Non-pigmented ciliary epithelial cell (primary cell): ENCODE measurements at regions not wholly inside any gene's neighbourhood (a gene's known extent, or its start where the extent isn't known, plus 50 kb on each side); places are given as distances from the start of the nearest gene placed in this dataset.

Source experiments
- DNase-seq: peaks from one replicate; pipeline ENCODE4 v3.0.0-alpha.2; 2010; ENCODE audit warnings: low read depth

DNA sequence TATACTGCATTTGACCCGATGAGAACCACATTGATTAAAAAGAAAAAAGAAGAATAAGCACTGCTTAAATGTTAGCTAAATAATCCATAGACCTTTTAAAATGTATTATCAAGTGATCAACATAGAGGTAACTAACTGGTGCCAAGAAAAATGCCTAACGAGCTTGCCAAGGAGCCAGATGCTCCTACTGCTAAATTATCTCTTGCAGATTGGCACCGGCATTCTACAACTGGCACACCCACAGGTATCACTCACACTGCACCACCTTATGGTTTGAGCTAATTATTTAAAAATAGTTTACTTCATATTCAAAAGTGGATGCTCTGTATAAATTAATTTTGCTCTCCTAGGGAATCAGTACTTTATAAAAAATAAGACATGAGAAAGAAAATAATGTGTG is 341.6 kb upstream of the CDH7 start:
- DNase-seq, result no peak

DNA sequence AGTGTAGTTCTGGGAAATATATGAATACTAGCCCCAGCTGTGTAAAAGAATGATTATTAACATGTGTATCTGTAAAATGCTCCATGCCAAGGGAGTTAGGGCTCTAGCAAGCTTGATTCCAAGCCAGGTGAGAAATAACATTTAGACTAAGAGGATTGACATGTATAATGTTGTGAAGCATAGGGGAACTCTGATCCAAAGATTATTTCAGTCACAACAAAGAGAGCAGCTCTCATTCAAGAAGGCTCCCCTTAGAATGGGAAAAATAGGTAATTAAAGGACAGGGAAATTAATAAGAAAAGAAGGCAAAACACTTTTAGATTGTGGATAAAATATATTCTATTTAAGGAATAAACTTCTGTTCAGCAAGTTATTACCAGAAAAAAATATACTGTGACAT is 347.3 kb upstream of the CDH7 start:
- DNase-seq, result no peak

DNA sequence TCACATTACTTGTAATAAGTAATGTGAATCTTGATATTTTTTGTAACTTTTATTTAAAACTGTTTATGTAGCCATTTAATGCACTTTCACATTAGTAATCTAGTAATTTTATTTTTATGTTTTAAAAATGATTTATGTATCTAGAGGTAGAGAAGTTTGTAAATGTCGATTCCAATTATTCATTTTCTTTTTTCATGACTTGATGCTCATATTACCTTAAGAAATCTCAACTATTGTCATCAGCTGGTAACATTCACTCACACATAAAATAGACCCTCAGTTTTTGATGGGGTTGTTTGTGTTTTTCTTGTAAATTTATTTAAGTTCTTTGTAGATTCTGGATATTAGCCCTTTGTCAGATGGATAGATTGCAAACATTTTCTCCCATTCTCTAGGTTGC is 351.7 kb upstream of the CDH7 start:
- DNase-seq, result no peak

DNA sequence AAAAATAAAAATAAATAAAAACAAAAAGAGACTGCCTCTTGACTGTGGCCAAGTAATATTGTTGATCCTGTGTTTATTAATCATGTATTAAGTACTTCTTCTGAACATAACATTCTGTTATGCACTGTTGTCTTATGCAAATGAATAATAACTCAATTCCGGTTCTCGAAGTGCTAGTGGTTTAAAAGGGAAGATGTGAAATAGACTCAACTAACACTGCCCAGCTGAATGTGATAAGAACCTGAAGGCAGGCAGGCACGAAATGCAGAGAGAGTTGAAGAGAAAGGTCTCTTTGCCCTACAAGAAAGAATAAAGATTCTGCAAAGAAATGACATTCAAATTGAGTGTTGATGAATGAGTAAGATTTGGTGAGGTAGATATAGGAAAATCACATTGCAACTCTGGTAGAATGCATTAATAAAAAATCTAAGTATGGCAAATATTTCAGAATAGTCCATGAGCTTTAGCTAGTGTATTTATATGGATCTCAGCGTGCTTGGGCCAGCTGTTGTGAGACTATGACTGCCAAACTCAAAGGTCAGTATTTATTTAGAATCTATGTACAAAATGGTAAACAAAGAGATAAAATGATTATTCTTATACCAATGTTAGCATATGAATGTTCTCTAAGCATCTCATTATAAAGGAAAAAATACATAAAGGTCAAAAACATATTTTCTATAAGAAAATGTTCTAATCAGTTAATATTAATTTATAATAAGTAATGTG is 352.3 kb upstream of the CDH7 start:
- DNase-seq, result no peak

DNA sequence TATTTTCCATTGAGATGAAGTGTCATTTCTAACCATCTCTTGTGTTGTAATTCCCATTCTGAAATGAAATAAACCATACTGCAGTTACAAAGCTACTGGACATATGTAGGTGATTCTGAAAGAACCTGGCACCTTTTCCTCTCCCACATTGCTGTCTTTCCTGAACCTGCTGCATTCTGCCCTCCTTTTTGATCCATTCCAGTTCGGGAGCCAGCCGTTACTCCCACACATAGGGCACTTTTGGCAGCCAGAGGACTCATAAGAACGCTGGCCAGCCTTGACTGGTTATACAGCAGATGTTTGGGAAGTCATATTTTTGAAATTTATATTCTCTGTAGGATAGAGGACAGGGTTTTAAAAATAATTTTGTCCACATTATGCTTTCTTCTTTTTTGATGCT is 369.8 kb upstream of the CDH7 start:
- DNase-seq, result no peak

DNA sequence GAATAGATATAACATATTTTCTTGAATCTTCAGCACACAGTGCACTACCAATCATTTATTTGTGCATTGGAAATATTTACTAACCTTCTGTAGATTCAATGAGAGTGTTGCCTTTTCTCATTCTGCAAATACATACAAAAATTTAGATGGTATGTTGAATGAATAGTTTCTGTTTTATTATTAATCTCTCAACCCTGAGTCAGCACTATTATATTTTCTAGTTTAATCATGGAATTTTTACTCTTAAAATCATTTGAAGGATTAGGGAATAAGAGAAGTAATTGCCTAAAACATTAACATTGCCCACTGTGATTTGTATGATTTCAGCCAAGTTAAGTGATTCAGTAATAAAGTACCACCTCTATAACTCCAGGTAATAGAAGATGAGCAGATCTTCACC is 370.2 kb upstream of the CDH7 start:
- DNase-seq, result no peak

DNA sequence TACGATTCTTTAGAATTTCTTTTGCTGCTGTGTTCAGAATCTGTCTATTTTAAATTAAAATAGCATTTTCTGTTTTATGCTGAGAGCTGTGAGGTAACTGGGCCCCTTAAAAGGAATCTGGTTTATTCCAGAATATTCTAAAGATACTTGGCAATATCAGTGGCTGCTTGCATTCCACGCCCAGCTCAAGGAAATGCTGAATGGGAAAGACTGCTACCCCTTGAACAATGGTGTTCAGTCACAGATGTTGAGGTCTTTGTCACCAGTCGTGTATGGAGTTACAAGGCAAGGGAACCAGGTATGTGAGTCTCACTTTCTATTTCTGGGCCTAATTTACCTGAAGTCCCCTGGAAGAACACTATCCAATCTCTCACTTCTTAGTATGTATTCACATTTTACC is 377.9 kb upstream of the CDH7 start:
- DNase-seq, result no peak

DNA sequence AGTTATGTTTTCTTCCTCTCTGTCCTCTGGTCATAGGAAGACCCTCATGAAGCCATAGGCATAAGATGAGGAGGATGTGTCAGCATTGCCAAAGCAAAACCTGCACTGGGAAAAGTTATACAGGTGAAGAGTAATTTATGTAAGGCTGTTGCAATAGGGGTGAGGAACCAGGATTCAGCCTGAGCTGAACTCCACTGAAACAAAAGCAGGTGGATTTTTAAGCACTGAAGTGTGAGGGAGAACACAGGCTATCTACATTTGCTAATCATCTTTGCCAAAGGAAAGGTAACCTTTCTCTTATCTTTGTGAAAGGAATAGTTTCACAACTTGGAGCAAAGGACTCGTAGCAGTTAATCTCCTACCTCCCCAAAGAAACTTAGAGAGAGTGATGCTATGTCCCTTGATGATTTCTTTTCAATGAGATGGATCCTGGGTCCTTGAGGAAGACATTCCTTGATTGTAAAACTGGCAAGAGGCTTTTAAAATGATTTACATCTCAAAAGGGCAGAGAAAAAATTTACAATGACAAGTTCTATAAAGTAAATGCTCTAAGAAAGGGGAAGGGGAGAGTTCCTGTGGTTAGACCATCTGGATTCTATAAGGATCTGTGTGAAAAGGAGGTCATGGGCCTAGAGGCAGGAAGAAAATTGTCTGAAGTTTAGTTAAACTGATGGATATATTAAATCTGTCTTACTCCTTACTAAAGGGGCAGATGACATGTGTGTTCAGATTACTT is 385.4 kb upstream of the CDH7 start:
- DNase-seq, result no peak

DNA sequence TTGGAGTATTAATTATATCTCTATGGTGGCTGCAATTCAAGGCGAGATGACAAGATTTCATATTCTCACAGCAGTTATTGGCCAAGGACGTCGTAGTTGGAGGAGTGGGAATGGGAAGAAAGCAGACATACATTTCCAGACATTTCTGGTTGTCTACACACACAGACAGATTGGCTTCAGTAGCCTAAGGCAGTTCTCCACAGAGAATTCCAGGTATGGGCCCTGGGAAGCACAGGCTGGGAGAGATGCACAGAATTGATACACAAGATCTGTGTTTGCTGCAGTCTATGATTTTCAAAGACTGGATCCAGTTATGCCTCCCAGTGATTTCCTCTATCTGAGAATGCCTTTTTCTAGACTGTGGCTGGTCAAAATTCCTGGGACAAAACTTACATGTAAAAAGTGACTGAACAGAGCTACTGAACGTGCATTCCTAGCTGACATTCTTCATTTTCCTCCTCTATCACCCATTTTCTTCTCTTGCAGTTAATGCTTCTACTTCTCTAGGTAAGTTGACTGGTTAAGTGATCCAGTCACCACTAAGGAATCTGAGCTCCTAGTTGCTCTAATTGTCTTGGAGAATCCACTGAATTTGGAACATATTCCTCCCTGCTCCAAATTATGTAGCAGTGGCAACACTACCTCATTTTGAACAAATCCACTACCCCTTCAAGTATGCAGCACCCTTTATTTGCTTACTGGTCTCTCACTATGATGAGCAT is 386.7 kb upstream of the CDH7 start:
- DNase-seq, result no peak

DNA sequence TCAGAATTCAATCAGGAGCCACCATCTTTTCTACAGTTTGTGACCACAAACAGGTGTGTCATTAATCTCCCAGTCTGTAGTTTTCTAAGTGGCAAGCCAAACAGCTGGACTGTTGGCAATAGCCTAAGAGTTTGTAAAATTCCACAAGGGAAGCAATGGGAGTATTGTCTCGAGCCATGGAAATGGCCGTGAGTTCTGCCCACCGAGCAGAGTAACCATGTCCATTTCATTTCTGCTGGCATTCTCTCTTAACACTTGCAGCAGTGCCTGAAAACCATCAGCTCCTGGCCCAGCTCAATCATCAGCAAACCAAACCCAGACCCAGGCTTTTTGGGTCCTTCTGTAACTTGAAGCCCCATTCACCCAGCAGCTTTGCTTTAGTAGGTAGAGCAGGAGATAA is 387.8 kb upstream of the CDH7 start:
- no peak for DNase-seq

DNA sequence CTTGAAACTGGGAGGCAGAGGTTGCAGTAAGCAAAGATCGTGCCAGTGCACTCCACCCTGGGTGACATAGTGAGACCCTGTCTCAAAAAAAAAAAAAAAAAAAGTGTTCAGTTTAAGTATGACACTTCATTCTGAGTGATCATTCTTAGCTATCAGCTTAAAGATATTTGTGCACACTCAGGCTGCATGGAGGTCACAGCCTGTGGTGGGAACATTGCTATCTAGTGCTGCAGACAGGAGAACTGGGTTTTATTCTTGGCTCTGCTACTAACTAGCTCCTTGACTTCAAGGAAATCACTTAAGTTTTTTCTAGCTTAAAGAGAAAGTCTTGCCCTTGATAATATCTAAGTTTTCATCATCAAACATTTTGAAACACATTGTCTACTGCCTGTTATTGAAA is 391.3 kb upstream of the CDH7 start:
- DNase-seq, result no peak

DNA sequence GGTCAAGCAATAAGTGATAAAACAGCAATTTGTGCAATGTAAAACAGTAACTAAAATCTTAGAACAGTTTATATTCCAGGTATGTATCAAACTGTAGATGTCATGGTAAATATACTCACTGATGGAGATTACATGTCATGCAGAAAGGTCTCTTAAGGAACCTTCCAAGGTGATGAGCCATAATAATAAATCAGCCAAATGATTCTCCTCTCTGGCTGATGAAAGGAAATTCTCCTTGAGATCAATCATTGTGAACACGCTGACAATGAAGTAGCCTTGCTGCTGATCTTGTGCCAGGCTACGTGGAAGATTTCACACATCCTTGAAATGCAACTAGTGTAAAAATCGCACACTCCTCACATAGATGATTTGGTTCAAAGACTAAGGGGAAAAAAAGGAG is 392.5 kb upstream of the CDH7 start:
- DNase-seq, result no peak

DNA sequence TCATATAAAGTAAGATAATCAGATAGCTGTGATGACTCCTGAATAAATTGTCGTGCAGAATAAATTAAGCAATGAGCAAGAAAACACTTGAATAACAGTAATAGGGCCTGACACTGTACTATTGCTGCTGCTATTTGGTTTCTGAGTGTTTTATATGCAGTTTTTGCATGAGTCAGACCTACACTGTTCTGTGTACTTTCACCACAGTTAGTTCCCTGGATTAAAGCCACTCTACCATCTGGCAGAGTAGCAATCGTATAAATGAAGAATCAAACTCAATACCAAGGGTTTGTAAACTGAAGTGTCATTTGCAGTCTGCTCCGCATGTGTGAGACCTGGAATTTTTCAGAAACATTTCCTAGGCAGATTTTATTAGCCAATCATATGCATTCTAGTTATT is 398.6 kb upstream of the CDH7 start:
- no peak for DNase-seq

DNA sequence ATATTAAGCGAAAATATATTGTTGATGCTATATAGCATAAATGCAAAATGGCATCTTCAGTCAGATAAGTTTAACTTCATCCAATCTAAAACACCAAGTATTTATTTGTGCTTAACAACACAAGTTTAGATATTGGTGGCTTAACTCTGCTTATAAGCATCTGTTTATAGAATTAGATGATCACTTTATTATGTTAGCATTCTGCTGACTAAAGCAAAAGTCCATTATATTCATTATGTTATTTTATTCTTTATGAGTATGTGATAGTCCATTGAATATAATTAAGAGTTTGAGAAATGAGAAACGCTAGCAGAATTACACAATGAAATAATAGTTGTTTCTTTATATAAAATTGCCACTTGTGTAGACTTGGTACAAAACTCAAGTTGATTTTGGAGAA is 401.2 kb upstream of the CDH7 start:
- no peak for DNase-seq

DNA sequence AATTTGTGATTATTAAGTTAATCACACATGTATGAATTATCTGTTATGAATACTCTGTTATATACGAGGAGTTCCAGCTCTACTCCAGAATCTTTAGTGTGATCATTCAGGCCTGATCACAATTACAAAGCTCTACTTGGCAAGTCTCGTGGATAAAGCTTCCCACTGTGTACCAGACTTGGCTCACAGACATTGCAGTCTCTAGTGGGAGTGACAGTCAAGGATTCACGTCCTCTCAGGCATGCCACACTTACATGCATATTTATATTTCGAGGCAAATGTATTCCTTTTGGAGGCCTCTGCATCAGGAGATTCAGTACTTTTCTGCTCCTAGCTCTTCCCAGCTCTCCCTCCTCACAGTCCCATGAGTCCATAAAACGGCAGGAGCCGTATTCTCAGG is 403.4 kb upstream of the CDH7 start:
- DNase-seq, result no peak

DNA sequence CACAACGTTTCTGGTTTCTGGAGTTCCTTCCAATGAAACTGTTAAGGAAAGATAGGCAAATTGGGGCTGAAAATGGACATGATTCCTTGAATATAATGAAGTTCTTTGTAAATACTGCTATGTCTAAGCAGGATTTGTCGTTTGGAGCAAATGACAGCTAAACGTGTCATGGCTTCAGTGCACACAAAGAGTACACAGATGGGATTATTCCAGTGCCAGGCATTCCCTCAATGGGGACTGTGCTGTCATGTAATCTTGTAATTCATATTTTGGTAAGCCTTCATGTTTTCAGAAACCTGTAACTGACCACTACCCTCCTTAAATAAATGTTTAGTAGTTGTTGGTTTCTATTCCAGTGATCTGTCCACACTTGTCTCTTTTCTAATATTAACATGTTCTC is 404.7 kb upstream of the CDH7 start:
- no peak for DNase-seq

DNA sequence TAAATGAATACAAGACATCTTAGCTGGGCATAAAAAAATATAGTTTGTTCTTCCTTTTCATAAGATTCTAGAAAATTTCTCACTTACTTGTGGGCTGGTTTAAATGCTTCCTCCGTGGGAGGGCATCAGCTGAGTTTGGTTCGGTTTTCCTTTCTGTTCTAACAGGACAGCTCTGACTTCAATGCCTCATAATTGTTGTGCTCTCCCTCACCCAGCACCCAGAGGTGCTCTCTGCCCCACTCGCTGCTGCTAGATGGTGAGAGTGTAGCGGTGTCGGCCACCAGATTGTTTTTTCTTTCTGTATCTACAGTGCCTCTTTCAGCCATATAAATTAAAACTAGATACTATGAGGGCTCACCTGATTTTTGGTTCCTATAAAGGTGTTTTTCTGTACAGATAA is 407.2 kb upstream of the CDH7 start:
- DNase-seq, result no peak

DNA sequence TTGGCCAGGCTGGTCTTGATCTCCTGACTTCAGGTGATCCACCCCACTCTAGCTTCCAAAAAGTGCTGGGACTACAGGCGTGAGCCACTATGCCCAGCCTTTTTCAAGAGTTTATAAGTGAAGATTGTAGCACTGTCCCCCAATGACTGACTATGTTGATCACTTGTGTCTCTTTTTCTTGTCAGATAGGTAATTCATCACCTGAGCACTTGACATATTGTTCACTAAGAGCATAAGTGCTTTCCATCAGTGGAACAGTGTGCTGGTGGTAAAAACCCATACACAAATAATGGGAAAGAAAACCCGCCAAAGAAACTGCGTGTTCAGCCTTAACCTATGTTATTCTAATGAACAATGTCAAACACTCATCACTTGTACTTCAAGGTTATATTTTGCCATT is 414.4 kb upstream of the CDH7 start:
- DNase-seq, result no peak

DNA sequence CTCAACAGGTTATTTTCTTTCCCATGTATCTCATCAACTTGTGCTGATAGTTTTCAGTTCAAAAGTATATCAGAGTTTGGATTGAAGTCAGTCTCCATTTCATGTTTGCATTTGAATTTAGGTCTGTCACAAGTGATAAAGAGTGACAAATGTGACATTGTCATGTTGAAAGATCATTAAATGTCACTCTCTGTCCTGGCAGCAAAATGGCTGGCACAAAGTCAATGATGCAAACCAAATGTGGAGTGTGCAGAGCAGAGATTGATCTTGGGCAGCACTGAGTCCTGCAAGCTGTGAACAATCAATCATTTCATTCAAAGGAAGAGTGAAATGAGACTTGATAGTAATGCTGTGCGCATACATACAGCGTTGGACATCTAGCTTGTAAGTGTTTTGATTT is 421.8 kb upstream of the CDH7 start:
- no peak for DNase-seq

DNA sequence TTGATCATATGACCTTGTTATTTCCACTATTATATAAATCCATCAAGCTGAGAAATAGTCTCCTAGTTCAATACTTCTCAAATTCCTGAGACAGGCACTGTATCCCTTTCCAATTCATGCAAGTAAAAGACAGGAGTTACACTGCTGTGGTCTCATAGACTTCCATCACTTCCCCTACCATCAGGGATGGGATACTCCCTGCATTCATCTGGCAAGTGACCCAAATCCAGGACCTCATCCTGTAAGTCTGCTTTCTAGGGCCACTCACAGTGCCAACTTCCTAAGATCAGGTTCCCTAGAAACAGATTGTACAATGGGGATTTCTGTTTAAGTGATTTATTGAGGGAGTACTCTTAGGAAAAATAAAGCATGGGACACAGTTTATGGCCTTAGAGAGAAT is 424.0 kb upstream of the CDH7 start:
- no peak for DNase-seq

DNA sequence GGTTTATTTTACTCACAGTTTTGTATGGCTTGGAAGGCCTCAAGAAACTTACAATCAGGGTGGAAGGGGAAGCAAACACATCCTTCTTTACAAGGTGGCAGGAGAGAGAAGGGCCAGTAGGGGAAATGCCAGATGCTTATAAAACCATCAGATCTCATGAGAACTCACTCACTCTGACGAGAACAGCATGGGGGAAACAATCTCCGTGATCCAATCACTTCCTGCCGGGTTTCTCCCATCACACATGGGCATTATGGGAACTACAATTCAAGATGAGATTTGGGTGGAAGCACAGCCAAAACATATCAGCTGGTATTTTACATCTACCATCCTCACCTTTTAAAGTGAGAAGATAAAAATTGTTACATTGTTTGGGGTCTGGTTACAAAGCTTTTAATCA is 427.9 kb upstream of the CDH7 start:
- no peak for DNase-seq

DNA sequence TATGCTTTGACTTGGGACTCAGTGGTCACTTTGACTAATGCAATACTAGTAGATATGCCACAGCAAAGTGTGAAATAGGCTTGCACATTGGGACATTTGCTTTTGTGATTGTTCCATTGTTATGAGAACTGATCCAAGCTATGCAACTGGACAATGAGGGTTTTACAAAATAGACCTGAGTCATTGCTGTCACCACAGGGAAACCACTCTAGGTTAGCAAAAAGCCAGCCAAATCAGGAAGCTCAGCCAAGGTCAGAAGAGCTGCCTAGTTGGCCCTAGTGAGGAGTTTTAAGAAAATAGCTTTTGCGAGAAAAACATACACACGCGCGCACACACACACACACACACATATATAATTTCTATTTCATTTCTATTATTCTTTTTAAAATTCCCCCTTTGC is 452.4 kb upstream of the CDH7 start:
- no peak for DNase-seq

DNA sequence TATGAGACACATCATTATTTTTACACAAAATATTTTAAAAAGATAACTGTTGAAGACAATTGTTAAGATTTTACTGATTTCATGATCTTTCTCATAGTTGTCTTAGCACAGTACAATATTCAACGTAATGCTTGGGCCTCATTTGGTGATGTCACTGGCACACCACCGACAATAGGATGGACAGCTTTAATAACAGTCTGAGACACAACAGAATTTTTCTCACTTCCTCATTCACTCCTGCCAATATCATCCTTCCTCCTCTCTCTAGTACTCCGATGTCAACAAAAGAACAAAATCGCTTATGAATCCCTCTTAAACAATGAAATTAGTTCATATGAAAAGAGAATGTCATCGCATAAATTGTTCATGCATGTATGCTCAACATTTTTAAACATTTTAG is 461.9 kb upstream of the CDH7 start:
- DNase-seq, result no peak

DNA sequence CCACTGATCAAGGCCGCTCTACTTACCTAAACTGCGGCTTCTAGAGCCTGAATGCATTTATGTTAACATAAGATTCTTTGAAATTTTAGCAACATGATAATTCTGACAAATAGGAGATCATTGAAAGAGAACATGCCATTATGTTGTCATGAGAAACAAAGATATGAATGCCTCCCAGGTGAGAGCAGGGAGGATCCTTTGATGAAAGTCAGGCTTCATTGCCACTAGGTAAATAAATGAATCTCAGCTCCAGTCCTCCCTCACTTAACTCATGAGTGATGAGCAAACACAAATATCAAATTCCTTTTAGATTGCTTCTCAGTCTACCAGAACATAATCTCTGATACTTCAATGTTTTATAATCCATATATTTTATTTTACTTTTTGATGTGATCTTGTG is 463.2 kb upstream of the CDH7 start:
- DNase-seq, result no peak
